HG02642 (cell line): ENCODE measurements at regions not wholly inside any gene's neighbourhood (a gene's known extent, or its start where the extent isn't known, plus 50 kb on each side); places are given as distances from the start of the nearest gene placed in this dataset.

ENCODE experiments used
- ATAC-seq: cut with Tn5 transposase; IDR thresholded peaks from one replicate; pipeline ENCODE4 v1.9.1; 2021; ENCODE audit warnings: mild to moderate bottlenecking; ENCODE audit not compliant: unreplicated experiment, poor library complexity

DNA sequence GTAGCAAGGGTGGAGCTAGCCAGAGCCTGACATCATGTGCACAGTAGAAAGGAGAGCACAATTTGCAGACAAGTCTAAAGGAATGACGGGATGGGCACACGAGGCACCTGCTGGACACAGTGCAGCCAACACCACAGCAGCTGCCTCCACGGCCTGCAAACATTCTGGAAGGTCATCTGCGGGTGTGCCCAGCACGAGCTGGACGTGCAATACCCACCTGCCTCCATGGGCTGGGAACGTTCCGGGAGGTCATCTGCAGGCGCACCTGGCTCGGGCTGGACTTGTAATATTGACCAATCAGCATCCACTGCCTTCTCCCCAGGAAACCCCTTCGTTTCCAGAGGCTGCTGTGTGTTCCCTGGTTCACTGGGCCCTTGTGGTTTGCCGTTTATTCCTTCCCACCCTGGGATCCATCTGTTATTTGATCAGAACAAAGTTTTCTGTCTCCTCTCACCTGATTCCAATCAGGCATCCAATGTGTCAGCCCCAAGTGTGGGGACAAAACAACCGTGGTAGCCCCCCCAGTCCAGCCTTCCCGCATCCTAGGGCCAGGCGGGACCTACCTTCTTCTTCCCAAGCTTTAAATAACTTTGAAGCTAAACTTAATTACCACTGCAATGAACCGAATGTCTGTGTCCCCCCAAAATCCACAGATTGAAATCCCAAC lies 243.4 kb upstream of the PPP2R2D start:
- no peak for ATAC-seq

DNA sequence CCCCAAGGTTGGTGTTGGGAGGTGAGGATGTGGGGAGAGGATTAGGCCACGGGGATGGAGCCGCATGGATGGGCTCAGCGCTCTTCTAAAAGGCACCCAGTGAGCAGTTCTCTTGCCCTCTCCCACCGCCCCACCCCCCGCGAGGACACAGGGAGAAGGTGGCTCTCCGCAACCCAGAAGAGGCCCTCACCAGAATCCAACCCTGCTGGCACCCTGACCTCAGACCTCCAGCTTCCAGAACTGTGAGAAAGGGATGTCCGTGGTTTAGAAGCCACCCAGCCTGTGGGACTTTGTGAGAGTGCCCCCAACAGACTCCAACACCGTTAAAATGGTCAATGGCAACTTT lies 242.8 kb upstream of the PPP2R2D start:
- ATAC-seq, result no peak

DNA sequence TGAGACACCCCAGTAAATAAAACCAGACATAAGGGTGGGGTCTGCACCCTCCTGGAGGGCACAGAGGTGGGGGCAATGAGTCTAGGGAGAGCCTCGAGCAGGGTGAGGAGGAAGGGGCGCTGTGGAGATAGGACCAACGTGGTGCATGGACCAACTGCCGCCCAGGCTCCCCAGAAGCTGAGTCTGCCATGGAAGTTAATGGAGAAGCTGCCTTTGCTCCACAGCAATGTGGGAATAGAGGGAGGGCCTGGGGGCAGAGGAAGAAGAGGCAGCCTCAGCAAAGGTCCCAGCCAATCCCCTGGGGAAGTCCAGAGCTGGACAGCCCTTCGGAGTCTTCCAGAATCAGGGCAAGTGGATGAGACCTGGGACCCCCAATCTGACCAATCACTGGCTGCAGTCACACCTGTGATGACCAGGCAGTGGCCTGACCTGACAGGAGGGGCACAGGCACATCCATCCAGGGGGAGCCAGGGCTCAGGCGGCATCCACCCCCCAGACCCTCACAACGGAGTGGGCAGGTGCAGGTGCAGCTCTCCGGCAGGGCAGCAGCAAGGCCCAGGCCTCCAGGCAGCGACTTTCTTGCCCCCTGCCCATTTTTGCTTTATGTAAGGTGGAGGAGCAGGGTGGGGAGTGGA lies 242.2 kb upstream of the PPP2R2D start:
- ATAC-seq, result no peak

DNA sequence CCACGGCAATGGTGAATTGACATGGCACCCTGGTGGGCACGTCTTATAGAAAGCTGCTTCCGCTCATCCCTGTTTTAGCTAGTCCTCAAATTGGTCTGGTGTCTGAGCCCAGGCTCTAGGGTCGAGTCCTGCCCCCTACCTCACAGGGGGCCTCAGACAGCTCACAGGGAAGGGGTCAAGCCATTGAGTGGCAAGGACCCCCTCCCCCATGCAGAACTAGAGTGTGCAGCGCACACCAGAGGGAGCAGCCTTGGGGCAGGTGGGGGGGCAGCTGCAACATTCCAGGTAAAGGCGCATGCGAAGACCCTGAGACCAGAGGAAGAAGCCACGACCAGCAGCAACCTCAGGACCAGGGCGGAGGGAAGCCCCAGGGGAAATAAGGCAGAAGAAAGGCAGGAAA lies 240.4 kb upstream of the PPP2R2D start:
- no peak for ATAC-seq

DNA sequence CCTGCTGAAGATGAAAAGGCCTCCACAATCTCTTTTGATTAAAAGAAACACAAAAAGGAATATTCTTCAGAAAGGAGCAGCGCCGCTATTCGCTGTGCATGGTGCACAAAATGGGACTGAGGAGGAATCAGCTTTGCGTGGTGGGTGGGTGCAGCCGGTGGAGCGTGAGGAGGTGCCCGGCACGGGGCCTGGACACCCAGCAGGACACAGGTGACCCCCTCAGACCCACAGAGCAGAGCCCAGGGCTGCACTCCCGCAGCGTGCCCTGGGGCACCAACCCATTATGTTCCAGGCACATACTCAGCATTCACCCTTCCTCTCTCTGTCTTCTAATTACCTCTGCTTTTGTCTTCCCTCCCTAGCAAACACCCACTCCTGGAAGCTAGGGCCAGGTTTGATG lies 238.0 kb upstream of the PPP2R2D start:
- ATAC-seq, result no peak

DNA sequence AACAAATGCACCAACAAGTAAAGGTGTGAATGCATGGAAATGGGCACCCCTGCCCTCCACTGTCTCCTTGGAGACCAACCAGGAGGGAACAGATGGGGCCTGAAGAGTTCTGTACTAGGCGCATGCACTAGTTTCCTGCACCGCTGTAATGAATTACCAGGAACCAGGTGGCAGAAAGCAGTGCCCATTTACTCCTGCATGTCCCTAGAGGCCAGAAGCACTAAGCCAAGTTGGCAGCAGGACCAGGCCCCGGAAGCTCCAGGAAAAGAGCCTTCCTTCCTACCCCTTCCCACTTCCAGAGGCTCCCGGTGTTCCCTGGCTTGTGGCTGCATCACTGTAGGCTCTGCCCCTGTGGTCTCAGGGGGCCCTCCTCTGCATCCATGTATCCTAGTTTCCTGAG lies 237.5 kb upstream of the PPP2R2D start:
- no peak for ATAC-seq

DNA sequence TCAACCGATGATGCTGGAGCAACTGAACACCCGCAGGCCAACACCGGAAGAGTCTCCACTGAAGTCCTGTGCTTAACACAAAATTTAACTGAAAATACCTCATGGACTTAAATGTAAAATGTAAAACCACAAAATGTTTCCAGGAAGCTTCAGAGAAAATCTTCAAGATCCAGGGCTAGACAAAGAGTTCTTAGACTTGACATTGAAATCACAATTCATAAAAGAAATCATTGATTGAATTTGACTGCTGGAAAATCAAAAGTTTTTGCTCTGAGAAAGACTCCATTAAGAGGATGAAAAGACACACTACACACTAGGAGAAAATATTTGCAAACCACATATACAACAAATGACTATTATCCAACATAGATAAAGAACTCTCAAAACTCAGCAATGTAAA lies 234.7 kb upstream of the PPP2R2D start:
- no peak for ATAC-seq

DNA sequence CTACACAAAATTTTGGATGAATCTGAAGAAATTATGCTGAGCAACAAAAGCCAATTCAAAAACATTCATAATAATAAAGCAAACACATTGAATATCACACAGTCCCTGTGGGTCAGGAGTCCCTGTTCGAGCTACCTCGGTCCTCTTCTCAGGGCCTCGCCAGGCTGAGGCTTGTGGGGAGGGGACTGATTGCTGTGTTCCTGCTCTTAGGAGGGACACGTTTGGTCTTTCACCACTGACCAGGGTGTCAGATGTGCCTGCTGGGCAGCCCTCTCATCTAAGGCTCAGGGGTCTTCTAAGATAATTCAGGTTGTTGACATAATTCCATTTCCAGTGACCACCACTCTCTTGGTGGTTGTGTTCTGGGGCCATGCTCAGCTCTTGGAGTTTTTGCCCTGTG lies 233.8 kb upstream of the PPP2R2D start:
- ATAC-seq, result no peak

DNA sequence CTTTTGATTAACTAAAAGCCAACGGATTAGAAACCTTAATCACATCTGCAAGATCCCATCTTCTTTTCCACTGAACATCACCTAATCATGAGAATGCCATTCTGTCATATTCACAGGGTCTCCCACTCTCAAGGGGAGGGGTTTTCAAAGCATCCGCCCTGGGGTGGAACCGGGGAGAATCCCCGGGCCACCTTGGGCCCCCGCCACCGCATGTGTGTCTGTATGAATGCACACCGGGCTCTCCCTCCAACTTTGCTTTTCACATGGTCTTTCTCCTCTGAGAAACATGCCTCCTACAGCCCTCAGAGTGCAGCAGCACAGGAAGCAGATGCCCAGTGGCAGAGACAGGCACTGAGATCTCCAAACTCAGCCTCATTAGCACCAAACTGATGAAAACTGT lies 233.2 kb upstream of the PPP2R2D start:
- no peak for ATAC-seq

DNA sequence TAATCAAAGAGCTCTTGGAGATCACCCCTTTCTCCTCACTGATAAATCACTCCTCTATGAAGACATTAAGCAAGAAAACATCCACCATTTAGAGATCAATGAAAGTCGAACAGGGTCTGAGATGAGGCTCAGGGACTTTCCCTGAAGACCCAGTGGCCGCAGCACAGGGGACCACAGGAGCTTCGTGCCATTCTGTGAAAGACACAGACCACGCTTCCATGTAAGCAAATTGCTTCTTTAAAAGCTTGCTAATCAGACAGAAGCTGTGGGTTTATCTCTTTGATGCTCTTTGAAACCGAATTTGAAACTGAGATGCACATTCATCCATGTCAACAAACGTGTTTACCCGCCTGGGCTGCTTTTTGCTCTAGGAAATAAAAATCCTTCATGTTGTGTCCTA lies 231.9 kb upstream of the PPP2R2D start:
- ATAC-seq, result no peak

DNA sequence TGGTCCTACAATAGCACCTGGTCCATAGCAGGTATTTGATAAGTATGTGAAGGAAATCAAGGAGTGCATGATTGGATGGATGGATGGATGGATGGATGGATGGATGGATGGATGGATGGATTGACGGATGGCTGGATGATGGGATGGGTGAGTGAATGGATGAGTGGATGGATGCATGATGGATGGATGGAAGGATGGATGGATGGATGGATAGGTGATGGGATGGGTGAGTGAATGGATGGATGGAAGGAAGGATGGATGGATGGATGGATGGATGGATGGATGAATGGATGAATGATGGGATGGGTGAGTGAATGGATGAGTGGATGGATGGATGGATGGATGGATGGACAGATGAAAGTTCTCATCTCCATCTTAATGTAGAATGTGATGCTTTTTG lies 231.0 kb upstream of the PPP2R2D start:
- ATAC-seq, result no peak

DNA sequence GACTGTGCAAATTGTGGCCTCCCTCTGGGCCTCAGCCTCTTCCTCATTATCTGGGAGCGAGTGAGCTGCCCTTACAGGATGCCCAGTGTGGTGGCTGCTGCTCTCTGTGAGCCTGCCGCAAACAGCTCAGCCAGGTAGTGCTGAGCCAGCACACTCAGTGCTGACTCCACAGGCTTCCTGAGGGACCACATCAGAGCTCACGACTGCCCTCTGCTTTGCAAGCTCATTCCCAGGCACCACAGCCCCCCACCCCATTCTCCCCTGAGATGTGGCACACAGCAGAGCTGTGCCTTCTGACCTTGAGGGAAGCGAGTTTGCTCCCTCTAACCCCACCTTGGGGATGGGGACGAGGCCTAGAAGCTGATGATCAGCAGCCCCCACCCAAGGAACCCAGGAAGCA lies 230.5 kb upstream of the PPP2R2D start:
- no peak for ATAC-seq

DNA sequence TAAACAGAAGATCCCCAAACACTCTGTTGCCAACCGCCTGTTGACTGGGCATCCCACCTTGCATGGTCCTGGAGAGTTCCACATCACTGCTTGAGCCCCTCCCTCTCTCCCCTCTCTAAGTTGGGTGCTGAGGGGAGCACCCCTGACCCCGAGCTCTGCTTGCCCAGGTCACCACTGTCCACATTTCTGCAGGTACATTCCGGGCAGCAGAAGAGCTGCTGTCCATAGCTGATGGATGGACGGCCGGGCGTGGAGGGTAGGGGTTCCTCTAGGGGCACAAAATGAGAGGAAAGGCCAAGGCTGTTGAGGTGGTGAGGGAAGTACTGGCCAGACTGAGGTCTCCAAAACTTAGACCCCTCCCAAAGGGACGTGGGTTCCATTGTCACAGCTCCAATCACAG lies 227.4 kb upstream of the PPP2R2D start:
- ATAC-seq, result no peak

DNA sequence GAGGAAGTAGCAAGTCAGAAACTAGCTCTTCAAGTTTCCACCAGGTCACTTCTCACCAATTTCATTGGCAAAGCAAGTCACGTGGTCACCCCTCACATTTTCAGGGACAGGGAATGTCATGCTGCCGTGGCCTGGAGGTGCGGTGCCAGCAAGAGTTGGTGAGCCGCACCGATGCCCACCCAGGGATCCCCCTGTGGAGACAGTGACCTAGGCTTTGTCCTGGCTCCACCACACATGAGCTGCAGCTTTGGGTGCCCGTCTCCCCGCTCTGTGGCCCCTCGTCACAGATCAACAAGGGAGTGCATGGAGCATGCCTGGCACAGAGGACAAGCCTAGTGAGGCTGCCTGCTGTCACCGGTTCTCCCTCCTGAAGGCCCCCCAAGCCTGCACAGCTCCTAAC lies 226.7 kb upstream of the PPP2R2D start:
- ATAC-seq, result no peak

DNA sequence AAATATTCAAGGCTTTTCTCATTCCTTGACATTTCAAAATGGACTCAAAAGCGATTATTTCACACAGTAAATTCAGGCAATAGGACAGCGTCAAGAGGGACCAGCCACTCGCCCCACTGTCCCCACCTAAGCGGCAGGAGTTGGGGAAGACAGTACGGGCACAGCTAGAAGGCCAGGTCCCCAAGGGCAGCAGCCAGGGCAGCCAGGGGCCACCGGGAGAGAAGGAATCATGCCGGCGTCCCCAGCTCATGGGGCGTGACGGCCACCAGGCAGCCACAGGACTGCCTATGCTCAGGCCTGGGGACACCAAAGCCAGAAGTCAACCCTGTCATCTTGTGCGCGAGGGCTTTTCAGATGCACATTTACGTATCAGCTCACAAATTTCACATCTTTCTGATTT lies 225.7 kb upstream of the PPP2R2D start:
- ATAC-seq, result no peak

DNA sequence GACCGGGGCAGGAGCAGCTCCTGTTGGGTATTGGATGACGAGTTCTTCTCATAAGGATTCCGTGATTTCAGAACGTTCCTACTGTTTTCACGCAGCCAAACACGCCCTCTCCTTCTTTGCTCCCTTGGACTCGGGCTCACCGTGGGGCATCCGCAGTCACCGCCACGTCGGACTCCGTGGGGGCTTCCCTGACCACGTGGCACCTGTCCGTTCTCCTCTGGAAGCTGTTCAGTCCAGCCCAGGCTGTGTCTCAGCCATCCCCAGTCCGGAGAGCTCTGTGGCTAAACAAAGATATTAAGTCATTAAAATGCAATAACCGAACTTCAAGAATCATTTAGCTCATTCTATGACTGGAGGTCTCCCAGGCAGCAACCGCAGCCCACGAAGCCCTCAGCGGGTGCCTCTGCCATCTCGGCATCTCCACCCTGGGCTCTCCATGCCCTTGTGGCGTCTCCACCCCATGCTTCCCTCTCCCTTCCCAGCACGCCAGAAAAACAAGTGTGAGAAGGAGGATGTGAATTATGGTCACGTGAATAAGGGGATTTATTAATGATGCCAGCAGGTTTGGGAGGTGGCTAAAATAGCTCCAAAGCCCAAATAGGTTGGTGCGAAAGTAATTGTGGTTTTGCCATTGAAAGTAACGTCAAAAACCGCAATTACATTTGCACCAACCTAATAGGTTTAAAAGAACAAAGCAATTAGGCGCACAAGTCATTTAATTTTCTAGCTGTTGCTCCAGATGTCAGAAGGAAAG lies 224.6 kb upstream of the PPP2R2D start:
- ATAC-seq, result no peak

DNA sequence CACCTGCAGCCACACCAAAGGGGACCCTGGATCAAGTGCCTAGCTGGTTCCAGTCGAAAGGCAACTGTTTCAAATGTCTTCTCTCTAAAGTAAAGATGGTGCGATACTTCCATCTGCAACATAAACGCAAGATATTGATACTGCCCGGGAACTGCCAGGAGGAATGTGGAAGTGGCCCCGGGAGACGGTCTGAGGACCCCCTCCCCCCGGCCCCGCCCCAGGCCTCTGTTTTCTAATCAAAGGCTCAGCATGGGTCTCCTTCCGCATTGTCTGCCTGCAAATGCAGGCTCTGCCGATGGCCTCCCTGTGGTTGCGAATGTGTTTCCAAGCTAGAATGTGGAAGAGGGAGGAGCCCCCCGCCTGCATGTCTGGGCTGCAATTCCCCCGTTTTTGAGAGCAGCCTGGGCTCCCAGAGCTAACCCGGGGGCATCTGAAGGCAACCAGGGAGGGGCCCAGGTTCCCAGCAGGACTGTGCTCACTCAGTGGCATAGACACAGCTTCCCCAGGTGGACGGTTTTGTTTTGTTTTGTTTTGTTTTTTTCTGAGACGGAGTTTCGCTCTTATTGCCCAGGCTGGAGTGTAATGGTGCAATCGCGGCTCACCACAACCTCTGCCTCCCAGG lies 223.9 kb upstream of the PPP2R2D start:
- ATAC-seq, result no peak

DNA sequence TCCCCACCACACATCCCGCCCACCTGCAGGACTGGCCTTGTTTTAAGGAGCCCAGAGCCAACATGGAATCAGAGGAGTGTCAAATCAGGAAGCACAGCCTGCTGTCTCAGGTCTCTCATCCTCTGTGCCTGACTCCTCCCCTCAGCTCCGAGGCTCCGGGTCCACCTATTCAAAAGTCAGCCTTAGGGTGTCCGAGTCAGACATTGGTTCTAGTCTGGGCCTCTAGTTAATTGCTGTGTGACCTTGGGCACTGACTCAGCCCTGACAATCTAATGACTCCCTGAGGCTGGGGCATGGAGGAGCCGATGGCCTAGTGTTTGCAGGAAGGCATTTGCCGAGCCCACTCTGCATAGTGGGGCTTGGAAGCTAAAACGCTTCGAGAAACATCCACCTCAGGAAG lies 223.1 kb upstream of the PPP2R2D start:
- ATAC-seq, result no peak

DNA sequence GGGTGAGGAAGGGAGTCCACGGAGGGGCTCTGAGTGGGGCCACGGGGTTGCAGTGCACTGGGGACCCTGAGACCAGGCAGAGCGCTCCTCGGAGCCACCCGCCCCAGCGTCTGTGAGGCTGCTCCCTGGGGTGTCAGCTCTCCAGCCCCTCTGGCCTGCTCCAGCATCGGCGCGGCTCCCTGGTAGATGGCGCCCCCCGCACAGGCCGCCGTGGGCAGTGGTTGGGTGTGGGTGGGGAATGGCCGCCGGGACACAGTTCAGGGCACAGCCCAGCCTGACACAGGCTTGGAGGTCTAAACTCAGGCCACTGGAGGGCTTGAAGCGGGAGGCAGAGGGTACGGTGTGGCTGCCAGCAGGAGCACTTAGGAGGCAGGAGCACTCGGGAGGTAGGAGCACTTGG lies 222.6 kb upstream of the PPP2R2D start:
- ATAC-seq, result no peak

DNA sequence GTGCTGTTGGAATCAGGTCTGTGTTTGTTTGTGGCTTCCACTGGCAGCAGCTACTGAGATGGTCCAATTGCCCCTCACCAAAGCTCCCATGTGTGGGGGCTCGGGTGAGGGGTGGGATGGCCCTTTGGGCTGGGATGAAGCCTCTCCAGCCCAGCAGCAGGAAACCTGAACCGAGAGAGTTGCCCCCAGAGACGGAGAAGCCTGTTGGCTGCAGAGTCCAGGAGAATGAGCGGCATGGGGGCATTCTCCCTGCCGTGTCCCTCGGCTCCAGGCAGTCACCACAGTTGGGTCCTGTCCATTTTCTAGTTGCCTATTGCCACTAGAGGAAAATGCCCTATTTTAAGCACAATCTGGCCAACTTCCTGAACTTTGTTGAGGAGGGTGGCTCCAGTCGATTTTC lies 222.2 kb upstream of the PPP2R2D start:
- ATAC-seq, result no peak

DNA sequence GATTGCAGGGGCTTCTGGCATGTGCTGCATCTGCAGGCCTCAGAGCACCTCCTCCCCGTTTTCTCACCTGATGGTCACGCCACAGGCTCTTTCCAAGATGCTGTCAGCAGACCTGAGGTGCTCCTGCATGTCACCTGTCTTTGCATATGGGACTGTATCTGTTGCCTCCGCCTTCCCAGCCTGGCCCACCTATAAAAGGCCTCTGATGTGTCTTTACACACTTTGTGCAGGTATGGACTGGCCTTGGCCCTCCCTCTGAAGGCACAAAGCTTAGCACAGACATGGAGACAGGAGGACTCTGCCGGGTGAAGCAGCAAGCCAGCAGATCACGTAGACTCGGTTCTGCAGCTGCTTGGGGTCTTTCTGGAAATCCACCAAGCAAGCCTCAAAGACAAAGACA lies 220.9 kb upstream of the PPP2R2D start:
- no peak for ATAC-seq
